ES-I3 (cell line): ENCODE measurements at regions not wholly inside any gene's neighbourhood (a gene's known extent, or its start where the extent isn't known, plus 50 kb on each side); places are given as distances from the start of the nearest gene placed in this dataset.

Source experiments
- H3K36me3 ChIP-seq: 2 replicates; pipeline ENCODE4 v1.6.1; 2013; ENCODE audit warnings: mild to moderate bottlenecking, low read length, control low read depth, moderate library complexity; ENCODE audit not compliant: insufficient read depth
- H3K4me1 ChIP-seq: 2 replicates; pipeline ENCODE4 v1.6.1; 2013; ENCODE audit warnings: mild to moderate bottlenecking, control low read depth, low read length; ENCODE audit not compliant: insufficient read depth
- H3K9ac ChIP-seq: 2 replicates; pipeline ENCODE4 v1.6.1; 2013; ENCODE audit warnings: low read depth, mild to moderate bottlenecking, low read length, moderate library complexity
- H3K9me3 ChIP-seq: 2 replicates; pipeline ENCODE4 v1.6.1; 2013; ENCODE audit warnings: mild to moderate bottlenecking, low read length, moderate library complexity; ENCODE audit not compliant: control insufficient read depth, insufficient read depth

- peaks cover 6% of the 10 kb centered on the region; the same call in 1 of the 2 replicates for H3K4me1 ChIP-seq
Measured at GRCh38 chr1:8182034-8182761, 135.7 kb upstream of the SLC45A1 start.

GRCh38 chr1:8179132-8179793 lies 138.7 kb upstream of the SLC45A1 start:
- no peaks in the 10 kb centered on the region for H3K36me3 ChIP-seq
- H3K4me1 ChIP-seq: peaks cover 6% of the 10 kb centered on the region; the same call in 1 of the 2 replicates
- H3K9ac ChIP-seq: no peak overlapping the region
- H3K9me3 ChIP-seq: peaks cover 8% of the 10 kb centered on the region; the same call in 1 of the 2 replicates

More at GRCh38 chr1:8182034-8182761, 135.7 kb upstream of the SLC45A1 start:
- H3K9me3 ChIP-seq: peaks cover 8% of the 10 kb centered on the region; the same call in 1 of the 2 replicates
- H3K9ac ChIP-seq: no peak overlapping the region
- H3K36me3 ChIP-seq: no peaks in the 10 kb centered on the region

- H3K36me3 ChIP-seq: no peaks in the 10 kb centered on the region
- H3K4me1 ChIP-seq: no peaks in the 10 kb centered on the region
- H3K9ac ChIP-seq: no peak overlapping the region
- peaks cover 8% of the 10 kb centered on the region; the same call in 1 of the 2 replicates for H3K9me3 ChIP-seq
Measured at GRCh38 chr1:8176279-8176678, 141.6 kb upstream of the SLC45A1 start.

GRCh38 chr1:8174807-8175206 lies 143.1 kb upstream of the SLC45A1 start:
- H3K9me3 ChIP-seq: peaks cover 8% of the 10 kb centered on the region; the same call in 1 of the 2 replicates
- no peaks in the 10 kb centered on the region for H3K36me3 ChIP-seq
- no peak overlapping the region for H3K9ac ChIP-seq
- peaks cover 7% of the 10 kb centered on the region for H3K4me1 ChIP-seq

GRCh38 chr1:8171751-8172464 lies 145.8 kb upstream of the ERRFI1 start:
- H3K4me1 ChIP-seq: peaks cover 21% of the 10 kb centered on the region
- no peaks in the 10 kb centered on the region for H3K9me3 ChIP-seq
- H3K36me3 ChIP-seq: no peaks in the 10 kb centered on the region
- H3K9ac ChIP-seq: no peak overlapping the region

- peaks cover 34% of the 10 kb centered on the region for H3K4me1 ChIP-seq
- no peaks in the 10 kb centered on the region for H3K36me3 ChIP-seq
- H3K9ac ChIP-seq: no peak overlapping the region
- H3K9me3 ChIP-seq: no peaks in the 10 kb centered on the region
Measured at GRCh38 chr1:8170059-8170835, 144.1 kb upstream of the ERRFI1 start.

GRCh38 chr1:8169364-8170058 lies 143.4 kb upstream of the ERRFI1 start:
- peaks cover 34% of the 10 kb centered on the region for H3K4me1 ChIP-seq
- H3K36me3 ChIP-seq: no peaks in the 10 kb centered on the region
- no peaks in the 10 kb centered on the region for H3K9me3 ChIP-seq
- no peak overlapping the region for H3K9ac ChIP-seq

- Histone ChIP-seq H3K9me3 (no peaks in the 10 kb centered on the region), H3K36me3 (no peaks in the 10 kb centered on the region), H3K4me1 (peaks cover 34% of the 10 kb centered on the region), H3K9ac (no peak overlapping the region; the same call in 1 of the 2 replicates)
Measured at GRCh38 chr1:8167936-8168335, 141.8 kb upstream of the ERRFI1 start.

GRCh38 chr1:8166406-8166805 lies 140.3 kb upstream of the ERRFI1 start:
- H3K36me3 ChIP-seq: no peaks in the 10 kb centered on the region
- H3K9me3 ChIP-seq: no peaks in the 10 kb centered on the region
- H3K4me1 ChIP-seq: peaks cover 34% of the 10 kb centered on the region
- H3K9ac ChIP-seq: no peak overlapping the region

GRCh38 chr1:8165595-8166360 lies 139.7 kb upstream of the ERRFI1 start:
- Histone ChIP-seq H3K9me3 (no peaks in the 10 kb centered on the region), H3K36me3 (no peaks in the 10 kb centered on the region), H3K9ac (no peak overlapping the region), H3K4me1 (peaks cover 34% of the 10 kb centered on the region)

- Histone ChIP-seq H3K9ac (no peak overlapping the region), H3K36me3 (no peaks in the 10 kb centered on the region), H3K4me1 (peaks cover 26% of the 10 kb centered on the region), H3K9me3 (no peaks in the 10 kb centered on the region)
Measured at GRCh38 chr1:8164670-8165069, 138.6 kb upstream of the ERRFI1 start.

GRCh38 chr1:8163039-8163438 lies 136.9 kb upstream of the ERRFI1 start:
- no peak overlapping the region for H3K9ac ChIP-seq
- H3K36me3 ChIP-seq: no peaks in the 10 kb centered on the region
- peaks cover 17% of the 10 kb centered on the region for H3K4me1 ChIP-seq
- H3K9me3 ChIP-seq: no peaks in the 10 kb centered on the region

GRCh38 chr1:8162168-8162567 lies 136.1 kb upstream of the ERRFI1 start:
- Histone ChIP-seq H3K9me3 (no peaks in the 10 kb centered on the region), H3K9ac (no peak overlapping the region), H3K36me3 (no peaks in the 10 kb centered on the region), H3K4me1 (peaks cover 13% of the 10 kb centered on the region)
